Activated B cell treated with CpG ODN at 0.5 μM for 24 hours (primary cell): ENCODE measurements at regions not wholly inside any gene's neighbourhood (a gene's known extent, or its start where the extent isn't known, plus 50 kb on each side); places are given as distances from the start of the nearest gene placed in this dataset.

Experiments used
- ATAC-seq: fragments of 200-7000 bp; cut with Tn5 transposase; one replicate; pipeline ENCODE4 v1.10.0; 2021; ENCODE audit warnings: low read depth, mild to moderate bottlenecking, moderate library complexity
- CTCF ChIA-PET: fragments of 350-600 bp; sonication (Branson Sonifier 250); formaldehyde crosslinking; loops from one replicate; lab custom pipeline; 2021; ENCODE audit warnings: antibody characterized with exemption; lab: Charles Lee
- POLR2A ChIA-PET: fragments of 350-600 bp; sonication (Branson Sonifier 250); formaldehyde crosslinking; loops from one replicate; lab custom pipeline; 2021; ENCODE audit warnings: antibody characterized with exemption; lab: Charles Lee
- DNase-seq: peaks from one replicate; pipeline ENCODE4 v3.0.0; 2022
- H3K27ac Mint-ChIP-seq: one replicate; pipeline ENCODE4 v1.8.0; 2020; ENCODE audit warnings: mixed read lengths
- H3K27me3 Mint-ChIP-seq: one replicate; pipeline ENCODE4 v1.8.0; 2021; ENCODE audit warnings: mixed read lengths
- H3K36me3 Mint-ChIP-seq: one replicate; pipeline ENCODE4 v1.8.0; 2021; ENCODE audit warnings: low read depth, mixed read lengths
- H3K4me1 Mint-ChIP-seq: one replicate; pipeline ENCODE4 v1.8.0; 2021; ENCODE audit warnings: mixed read lengths
- H3K4me3 Mint-ChIP-seq: one replicate; pipeline ENCODE4 v1.8.0; 2020; ENCODE audit warnings: mild to moderate bottlenecking, mixed read lengths
- H3K9me3 Mint-ChIP-seq: one replicate; pipeline ENCODE4 v1.8.0; 2020; ENCODE audit warnings: mixed read lengths
- CTCF ChIP-seq: fragments of 200-600 bp; IDR thresholded peaks from one replicate; pipeline ENCODE4 v1.8.0; 2022; ENCODE audit warnings: antibody characterized with exemption, mild to moderate bottlenecking
- intact Hi-C: fragments of 100-400 bp; cut with micrococcal nuclease; formaldehyde crosslinking; loops from one replicate; pipeline ENCODE4 v1.15.1; 2024

GRCh38 chr11:127816962-127817361, 770.4 kb downstream of the ETS1 start:
- POLR2A ChIA-PET: no interaction called here
- Mint-ChIP-seq H3K4me1 (no peaks in the 10 kb centered on the region), H3K36me3 (no peaks in the 10 kb centered on the region), H3K27ac (no peak overlapping the region), H3K9me3 (no peaks in the 10 kb centered on the region), H3K4me3 (no peak overlapping the region), H3K27me3 (no peaks in the 10 kb centered on the region)
- no peak for TF ChIP-seq CTCF
- ATAC-seq: no peak
- CTCF ChIA-PET: no interaction called here
- DNase-seq: no peak
- intact Hi-C loops: no loop called here

GRCh38 chr11:127815331-127815730, 772.0 kb downstream of the ETS1 start:
- ATAC-seq: no peak
- TF ChIP-seq CTCF: no peak
- Mint-ChIP-seq H3K4me1 (no peaks in the 10 kb centered on the region), H3K27ac (no peak overlapping the region), H3K27me3 (no peaks in the 10 kb centered on the region), H3K9me3 (no peaks in the 10 kb centered on the region), H3K4me3 (no peak overlapping the region), H3K36me3 (no peaks in the 10 kb centered on the region)
- ChIA-PET CTCF (no interaction called here), POLR2A (no interaction called here)
- no peak for DNase-seq
- intact Hi-C loops: no loop called here

GRCh38 chr11:127806501-127806900, 780.9 kb downstream of the ETS1 start:
- Mint-ChIP-seq H3K27me3 (no peaks in the 10 kb centered on the region), H3K36me3 (no peaks in the 10 kb centered on the region), H3K27ac (no peak overlapping the region), H3K4me1 (no peaks in the 10 kb centered on the region), H3K9me3 (no peaks in the 10 kb centered on the region), H3K4me3 (no peak overlapping the region)
- ChIA-PET POLR2A (no interaction called here), CTCF (no interaction called here)
- DNase-seq (no peak), ATAC-seq (no peak)
- no peak for TF ChIP-seq CTCF
- intact Hi-C loops: no loop called here

- ATAC-seq: no peak
- POLR2A ChIA-PET: no interaction called here
- no peak for DNase-seq
- intact Hi-C loops: no loop called here
- Mint-ChIP-seq H3K36me3 (no peaks in the 10 kb centered on the region), H3K9me3 (no peaks in the 10 kb centered on the region), H3K4me3 (no peak overlapping the region), H3K27me3 (no peaks in the 10 kb centered on the region), H3K4me1 (no peaks in the 10 kb centered on the region), H3K27ac (no peak overlapping the region)
- CTCF ChIA-PET: no interaction called here
- no peak for TF ChIP-seq CTCF
Observed at GRCh38 chr11:127805771-127806170, 781.6 kb downstream of the ETS1 start.

GRCh38 chr11:127804747-127805400, 782.5 kb downstream of the ETS1 start:
- no peak overlapping the region for H3K4me3 Mint-ChIP-seq
- ATAC-seq (no peak), DNase-seq (no peak)
- no peaks in the 10 kb centered on the region for H3K4me1 Mint-ChIP-seq
- H3K27ac Mint-ChIP-seq: no peak overlapping the region
- TF ChIP-seq CTCF: no peak
- no peaks in the 10 kb centered on the region for H3K27me3 Mint-ChIP-seq
- H3K36me3 Mint-ChIP-seq: no peaks in the 10 kb centered on the region
- no peaks in the 10 kb centered on the region for H3K9me3 Mint-ChIP-seq
- ChIA-PET POLR2A (no interaction called here), CTCF (no interaction called here)
- intact Hi-C loops: no loop called here
